ENCODE measurements at regions not wholly inside any gene's neighbourhood (a gene's known extent, or its start where the extent isn't known, plus 50 kb on each side); places are given as distances from the start of the nearest gene placed in this dataset.

DNA sequence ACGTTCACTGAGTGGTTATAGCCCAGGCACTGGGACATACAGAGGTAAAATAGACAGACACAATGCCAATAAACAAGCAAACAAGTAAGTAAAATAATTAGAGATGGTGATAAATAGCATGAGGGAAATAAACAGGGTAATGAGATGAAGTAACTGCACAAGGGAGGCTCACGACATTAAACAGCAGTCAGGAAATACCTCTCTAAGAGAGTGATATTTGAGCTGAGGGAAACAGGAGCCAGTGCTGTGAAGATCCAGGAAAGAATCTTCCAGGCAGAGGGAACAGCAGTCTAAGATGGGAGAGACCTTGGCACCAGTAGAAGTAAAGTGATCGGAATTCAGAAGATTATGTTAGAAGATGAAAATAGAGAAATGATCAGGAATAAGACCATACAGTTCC, 279.4 kb downstream of the HINT1 start:
- TF ChIP-seq, protein P1, sequence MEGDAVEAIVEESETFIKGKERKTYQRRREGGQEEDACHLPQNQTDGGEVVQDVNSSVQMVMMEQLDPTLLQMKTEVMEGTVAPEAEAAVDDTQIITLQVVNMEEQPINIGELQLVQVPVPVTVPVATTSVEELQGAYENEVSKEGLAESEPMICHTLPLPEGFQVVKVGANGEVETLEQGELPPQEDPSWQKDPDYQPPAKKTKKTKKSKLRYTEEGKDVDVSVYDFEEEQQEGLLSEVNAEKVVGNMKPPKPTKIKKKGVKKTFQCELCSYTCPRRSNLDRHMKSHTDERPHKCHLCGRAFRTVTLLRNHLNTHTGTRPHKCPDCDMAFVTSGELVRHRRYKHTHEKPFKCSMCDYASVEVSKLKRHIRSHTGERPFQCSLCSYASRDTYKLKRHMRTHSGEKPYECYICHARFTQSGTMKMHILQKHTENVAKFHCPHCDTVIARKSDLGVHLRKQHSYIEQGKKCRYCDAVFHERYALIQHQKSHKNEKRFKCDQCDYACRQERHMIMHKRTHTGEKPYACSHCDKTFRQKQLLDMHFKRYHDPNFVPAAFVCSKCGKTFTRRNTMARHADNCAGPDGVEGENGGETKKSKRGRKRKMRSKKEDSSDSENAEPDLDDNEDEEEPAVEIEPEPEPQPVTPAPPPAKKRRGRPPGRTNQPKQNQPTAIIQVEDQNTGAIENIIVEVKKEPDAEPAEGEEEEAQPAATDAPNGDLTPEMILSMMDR (IDR thresholded peaks at IDR 0.05), result no peak
- no peak for TF ChIP-seq POLR2A (IDR thresholded peaks at IDR 0.05)
